Amniotic epithelial cell (primary cell): ENCODE measurements at regions not wholly inside any gene's neighbourhood (a gene's known extent, or its start where the extent isn't known, plus 50 kb on each side); places are given as distances from the start of the nearest gene placed in this dataset.
A peak's percentile ranks its signal among the peaks of the same experiment; 100 is the strongest.
"Not testable (repeated sequence)": the region's sequence is repeated elsewhere in the genome, so short reads cannot be mapped to it uniquely, and the experiment has no call there.

Experiments
- DNase-seq: peaks from one replicate; pipeline ENCODE4 v3.0.0-alpha.2; 2010; ENCODE audit warnings: low read depth

DNA sequence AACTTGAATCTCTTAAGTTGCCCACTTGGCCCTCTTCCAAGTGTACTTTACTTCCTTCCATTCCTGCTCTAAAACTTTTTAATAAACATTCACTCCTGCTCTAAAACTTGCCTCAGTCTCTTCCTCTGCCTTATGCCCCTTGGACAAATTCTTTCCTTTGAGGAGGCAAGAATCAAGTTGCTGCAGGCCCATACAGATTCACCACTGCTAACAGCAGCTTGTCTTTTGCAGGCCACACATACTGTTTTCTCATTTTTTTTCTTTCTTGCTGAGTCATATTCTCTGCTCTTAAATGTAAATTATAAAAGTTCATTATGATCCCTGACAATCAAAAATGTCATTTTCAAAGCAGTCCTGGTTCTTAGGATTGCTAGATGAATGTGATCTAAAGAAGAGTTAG is 1820.8 kb upstream of the FLRT2 start:
- DNase-seq: peak; percentile 3

DNA sequence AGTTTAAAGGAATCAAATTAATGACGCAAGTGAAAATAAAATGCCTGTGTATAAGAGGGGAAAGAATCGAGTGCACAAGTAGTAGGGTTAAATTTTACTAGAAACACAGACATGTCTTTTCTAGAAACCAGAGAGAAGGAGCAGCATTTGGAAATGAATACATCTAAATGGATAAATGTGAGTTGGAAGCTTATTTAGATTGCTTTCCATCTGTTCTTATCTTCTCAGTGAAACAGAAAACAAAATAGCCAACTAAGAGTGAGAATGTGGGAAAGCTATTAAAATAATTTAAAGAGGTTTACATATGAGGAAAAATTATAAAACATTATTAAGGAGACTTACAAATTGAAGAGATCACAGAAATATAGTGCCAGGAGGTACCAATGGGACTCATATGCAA is 1818.9 kb upstream of the FLRT2 start:
- no peak for DNase-seq

DNA sequence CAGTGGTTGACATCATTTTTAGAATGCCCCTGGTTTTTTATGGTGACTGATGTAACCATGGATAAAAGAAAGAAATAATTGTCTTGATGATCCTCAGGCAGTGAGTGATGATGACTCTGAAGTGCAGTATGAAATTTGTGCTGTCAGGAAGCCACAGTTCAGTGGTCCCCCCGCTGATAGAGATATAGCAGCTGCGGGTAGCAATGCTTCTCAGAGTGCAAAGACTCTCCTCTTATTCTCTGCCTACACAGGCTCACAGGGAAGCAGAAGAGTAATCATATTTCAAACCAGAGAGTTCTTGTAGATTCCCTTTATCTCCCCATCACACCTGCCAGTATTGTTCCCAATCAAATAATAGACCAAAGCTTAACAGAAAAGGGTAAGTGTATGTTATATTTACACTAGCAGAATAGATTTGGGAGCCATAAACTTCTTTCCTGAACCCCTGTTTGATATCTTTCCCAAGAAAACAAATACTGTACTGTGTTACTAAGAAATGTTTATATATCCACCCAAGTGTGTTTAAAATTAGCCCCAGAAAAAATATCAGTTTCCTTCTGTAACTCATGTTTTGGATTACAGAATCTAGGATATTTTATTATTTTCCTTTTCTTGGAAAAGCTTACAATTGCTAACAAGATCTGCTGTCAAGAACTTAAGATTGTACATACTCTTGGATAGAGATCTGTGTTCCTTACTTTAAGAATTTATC is 1817.4 kb upstream of the FLRT2 start:
- DNase-seq: no peak

DNA sequence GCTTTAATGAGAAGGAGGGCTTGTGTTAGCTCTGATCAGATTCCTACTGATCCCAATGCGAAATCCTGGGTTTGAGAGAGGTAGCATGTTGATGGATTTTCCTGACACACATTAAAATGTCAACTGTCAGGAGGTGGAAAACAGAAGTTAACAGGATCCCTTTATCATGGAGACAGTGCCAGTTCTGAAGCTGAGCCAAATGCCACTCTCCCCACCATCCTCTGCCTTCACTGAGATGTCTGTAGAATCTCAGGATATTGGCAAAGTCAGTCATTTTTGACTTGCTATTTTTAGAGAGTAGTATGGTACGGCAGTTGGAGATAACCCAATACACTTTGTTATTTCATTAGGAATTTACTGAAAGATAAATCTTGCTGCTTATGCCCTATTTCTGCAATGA is 1816.2 kb upstream of the FLRT2 start:
- no peak for DNase-seq

DNA sequence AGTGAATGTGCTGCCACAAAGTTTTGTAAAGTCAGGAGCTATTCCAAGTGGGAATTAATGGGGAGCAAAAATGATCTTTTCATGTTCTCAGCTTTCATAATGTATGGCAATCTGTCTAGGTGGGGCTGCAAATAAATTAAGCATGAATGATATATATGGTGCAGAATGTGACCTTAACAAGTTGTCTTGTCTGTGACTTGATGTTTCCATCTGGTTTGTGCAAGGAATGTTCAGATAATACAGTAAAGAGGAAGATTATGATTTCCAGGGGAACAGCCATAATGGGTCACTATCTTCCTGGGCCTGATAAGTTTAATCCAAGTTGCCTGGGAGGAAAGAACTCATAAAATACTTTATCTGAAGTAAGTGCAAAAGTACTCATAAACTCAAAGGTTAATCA is 1815.8 kb upstream of the FLRT2 start:
- DNase-seq: peak; percentile 91

DNA sequence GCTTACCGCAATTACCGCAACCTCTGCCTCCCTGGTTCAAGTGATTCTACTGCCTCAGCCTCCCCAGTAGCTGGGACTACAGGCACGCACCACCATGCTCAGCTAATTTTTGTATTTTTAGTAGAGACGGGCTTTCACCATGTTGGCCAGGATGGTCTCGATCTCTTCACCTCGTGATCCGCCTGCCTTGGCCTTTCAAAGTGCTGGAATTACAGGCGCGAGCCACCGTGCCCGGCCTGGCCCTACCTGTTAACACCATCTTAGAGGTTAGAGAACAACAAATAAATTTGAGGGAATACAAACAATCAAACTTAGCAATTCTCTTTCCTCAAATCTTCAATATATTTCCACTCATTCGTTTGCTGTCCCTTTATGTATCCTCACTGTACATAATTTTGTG is 1810.5 kb upstream of the FLRT2 start:
- not testable (repeated sequence) for DNase-seq

DNA sequence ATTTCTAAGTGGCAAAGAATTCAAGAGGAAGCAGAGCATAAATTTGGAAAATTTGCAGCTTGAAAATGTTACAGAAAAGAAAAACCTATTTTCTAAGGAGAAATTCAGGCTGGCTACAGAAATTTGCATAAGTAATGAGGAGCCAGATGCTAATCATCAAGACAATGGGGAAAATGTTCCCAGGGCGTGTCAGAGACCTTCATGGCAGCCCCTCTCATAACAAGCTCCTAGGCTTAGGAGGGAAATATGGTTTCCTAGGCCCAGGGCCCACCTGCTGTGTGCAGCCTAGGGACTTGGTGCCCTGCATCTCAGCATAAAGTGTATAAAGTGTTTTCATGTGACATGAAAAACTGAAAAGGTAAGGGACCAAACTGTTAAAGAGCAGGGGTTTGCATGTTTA is 1796.3 kb upstream of the FLRT2 start:
- DNase-seq: no peak

DNA sequence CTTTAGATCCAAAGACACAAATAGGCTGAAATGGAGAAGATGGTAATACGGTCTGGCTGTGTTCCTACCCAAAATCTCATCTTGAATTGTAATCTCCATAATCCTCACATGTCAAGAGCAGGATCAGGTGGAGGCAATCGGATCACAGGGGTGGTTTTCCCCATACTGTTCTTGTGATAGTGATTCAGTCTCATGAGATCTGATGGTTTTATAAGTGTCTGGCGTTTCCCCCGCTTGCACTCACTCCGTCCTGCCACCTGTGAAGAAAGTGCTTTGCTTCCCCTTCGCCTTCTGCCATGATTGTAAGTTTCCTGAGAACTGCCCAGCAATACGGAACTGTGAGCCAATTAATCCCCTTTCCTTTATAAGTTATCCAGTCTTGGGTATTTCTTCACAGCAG is 1795.5 kb upstream of the FLRT2 start:
- no peak for DNase-seq

DNA sequence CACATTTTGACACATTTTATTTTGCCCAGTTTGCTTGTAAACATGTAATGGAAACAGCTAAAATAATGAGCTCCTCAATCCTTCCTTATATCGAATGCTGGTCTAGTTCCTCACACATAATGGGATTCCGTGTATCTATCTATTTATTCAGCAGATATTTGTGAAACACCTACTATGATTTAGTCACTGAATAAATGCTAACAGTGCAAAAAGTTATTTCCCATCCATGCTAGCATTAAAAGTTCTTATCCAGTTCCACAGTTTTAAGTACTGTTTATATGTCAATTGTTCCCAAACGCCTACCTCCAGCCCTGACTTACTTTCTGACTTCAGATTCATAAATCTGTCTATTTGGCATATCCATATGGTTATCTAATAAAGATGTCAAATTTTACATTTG is 1788.7 kb upstream of the FLRT2 start:
- no peak for DNase-seq

DNA sequence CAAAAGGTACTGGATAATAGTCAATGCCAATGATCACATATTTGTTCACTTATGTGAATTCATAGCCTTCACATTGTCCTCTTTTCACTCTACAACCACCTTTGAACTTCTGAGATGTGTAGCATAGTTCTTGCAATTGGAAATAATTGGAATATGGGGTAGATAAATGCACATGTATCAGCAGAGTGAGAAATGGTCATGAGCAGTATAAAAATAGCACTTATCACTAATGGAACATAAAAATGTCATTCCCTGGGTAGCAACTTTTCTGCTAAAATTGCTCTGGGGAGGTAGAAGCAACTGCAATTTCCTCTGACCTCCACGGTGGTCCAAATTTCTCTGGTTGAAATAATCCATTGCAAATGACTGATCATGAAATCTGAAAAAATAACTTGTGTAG is 1785.7 kb upstream of the FLRT2 start:
- DNase-seq: no peak

DNA sequence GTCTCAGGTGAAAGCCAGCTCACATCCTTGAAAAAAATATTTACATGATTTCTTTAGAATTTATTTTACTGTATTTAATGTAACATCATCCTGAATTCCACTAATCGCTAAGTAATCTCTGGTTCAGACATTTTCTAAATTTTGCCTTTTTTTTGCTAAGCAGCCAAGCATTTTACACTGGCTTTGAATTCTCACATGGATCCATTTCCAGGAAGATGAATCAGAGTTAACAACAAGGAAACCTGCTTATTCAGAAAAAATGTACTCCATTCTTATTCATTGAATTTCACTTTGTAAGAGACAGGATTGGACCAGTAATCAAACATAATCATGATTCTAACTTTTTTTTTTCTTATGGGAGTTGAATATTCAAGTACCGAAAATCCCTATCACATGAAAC is 1785.1 kb upstream of the FLRT2 start:
- no peak for DNase-seq

DNA sequence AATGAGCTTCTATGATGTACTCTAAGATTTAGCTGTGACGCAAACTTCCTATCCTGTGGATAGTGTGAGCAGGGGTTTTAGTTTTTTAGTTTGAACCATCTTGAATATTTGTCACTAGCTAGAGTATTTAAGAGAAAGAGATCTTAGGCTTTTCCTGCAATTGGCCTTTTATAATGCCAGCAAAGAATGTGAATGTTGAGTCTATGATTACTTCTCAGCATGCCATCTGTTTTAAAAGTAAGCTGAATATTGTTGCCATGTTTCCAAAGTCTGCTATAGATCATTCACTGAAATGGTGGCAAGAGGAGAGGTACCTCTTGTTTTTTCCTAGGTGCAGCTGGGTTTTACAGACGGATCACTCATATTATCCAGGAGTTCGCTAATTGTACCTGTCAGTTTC is 1783.6 kb upstream of the FLRT2 start:
- no peak for DNase-seq

DNA sequence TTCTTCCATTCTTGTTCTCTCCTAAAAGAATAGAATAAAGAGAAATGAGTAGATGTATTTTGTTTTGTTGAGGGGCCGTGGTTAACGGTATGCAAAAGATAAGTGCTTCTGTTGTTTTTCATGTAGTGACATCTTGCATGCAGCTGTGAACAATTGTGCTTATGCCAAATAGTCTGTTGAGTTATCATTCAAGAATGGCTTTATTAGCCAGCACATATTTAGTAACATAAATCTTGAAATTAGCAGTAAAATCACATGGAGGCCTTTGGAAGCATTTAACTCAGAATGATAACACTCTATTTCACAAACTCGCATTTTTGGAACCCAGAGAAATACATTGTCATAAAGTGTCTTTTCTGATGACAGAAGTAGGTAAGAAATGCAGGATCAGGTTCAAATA is 1772.0 kb upstream of the FLRT2 start:
- peak; percentile 77 for DNase-seq

DNA sequence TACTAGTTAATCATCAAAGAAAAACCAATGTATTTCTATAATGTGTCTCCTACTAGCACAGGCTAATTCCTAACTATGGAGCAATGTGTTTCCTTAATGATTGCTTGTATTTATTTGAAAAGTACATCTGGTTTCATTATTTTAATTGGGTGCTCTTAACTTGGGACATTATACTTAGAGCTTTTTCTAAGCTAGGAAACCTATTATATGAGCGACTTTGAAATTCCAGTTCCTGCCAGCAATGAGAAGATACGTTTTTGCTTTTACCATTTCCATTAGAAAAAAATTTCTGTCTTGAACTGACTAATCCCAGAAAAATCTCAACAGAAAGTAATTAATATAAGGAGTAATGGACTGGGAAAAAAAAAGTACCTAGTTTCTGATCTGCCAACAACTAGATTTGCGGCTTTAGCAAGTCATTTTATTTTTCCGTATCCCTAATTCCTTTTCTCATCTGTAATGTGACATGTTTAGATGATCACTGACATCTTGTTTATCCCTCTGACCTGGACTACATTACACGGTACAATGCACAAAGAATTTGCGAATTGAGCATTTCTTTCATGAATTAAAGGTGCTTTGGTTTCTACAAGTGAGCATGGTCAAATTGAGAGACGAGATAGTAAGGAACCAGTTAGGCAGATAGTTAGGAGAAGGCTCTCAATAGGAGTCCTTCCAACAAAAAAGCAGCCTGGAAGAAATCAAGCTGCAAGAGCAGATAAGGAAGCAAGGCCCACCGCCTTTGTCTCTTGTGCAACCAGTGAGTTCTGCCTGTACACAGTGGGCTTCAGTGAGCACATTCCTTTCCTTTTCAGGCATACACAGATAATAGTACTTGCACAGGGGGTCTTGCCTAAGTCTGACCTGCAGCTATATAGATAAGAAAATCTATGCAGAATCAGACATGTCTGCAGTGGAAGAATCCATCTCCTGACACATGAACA is 1765.0 kb upstream of the FLRT2 start:
- peak; percentile 18 for DNase-seq

DNA sequence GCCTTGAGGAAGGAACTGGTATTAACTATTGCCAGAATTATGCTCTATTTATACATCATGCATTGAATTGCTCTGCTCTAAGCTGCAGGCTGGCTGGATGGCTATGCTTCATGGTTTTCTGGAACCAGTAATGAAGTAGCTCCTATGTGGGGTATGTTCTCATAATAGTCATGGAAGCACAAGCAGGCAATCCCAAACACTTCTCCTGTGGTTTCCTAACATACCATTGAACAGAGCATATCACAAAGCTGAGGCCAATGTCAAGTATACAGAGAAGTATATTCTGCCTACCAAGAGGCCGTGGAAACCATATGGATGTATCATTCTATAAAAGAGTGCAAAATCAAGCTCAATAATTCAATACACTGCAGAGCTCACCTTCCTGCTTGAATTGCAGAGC is 1752.4 kb upstream of the FLRT2 start:
- no peak for DNase-seq

DNA sequence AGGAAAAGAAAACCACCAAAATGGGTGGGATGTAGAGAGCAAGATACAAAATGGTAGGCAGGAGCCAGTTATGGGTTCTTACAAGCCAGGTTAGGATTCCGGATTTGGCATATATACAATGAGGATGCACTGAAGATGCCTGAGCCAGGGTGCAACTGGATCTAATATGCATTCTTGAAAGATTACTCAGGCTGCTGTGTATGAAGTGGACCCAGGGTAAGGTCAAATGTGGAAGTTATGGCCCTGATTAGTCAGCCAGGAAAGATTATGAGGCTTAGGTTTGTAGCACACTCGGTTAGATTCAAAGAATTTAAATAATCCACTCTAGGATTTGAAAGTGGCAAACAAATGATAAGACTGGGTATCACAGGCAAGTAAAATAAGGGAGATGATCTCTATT is 1750.7 kb upstream of the FLRT2 start:
- peak; percentile 95 for DNase-seq

DNA sequence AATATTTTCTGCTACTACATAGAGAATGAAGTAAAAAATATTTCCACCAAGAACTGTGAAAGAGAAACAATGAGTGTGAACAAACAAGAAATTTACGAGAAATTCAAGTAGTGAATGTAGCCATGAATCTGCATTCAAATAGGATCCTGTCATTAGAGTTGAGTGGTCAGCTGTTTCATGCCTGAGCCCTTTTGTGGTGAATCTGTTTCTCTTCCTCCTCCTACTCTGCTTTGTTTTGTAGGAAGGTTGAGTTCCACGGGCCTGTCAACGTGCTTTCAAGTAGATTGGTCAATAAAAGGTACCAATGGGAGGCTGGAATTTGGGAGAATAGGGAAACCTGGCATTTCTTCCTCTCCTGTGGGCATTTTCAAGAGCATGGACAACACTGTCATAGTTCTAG is 1749.6 kb upstream of the FLRT2 start:
- peak; percentile 59 for DNase-seq

DNA sequence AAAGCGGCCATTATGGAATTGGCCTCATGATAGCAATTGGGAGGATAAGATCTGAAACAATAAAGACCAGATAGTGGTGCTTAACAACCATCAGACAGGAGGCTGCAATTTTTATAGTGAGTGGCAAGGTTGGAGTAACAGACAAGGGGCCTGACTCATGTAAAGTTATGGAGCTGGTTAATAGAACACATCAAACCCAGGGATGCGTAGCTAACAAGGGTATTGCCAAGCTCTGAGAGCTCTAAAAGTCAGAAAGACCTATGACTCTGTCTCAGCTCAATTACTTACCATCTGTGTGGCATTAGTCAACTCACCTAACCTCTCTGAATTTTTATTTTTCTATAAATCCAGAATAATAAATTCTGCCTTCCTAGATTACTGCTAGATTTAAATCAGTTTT is 1731.5 kb upstream of the FLRT2 start:
- DNase-seq: no peak

DNA sequence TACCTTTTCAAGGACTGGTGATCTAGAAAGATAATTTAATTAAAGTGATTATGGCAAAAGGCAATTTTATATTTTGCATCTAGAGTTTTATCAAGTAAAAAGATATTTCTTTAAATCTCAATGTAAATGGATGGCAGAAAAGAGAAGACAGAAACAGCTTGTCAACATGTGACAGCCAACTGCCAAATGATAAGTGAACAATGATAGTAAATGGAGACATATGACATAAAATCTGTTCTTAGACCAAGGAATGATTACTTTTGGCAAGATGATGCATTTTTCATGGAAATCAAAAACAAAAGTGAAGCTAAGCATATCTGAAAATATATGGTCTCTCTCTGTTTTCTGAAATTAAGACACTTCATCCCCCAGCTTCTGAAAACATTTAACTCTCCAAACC is 1730.7 kb upstream of the FLRT2 start:
- DNase-seq: no peak

DNA sequence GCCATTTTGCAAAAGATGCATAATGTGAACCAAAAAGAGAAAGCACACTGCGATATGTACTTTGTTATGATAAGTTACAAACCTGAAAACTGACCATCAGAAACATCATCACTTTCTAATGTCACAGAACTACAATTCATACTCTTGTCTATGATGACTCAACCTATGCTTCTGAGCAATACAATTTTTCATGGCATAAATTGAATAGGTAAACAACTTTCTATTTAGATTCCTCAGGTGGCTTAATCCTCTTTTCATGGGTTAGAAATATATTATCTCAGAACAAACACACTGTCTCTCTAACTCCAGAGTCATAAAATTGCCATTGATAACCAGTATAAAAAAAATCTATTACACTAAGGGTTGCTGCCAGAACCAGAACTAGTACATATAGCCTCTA is 1715.0 kb upstream of the FLRT2 start:
- DNase-seq: no peak

DNA sequence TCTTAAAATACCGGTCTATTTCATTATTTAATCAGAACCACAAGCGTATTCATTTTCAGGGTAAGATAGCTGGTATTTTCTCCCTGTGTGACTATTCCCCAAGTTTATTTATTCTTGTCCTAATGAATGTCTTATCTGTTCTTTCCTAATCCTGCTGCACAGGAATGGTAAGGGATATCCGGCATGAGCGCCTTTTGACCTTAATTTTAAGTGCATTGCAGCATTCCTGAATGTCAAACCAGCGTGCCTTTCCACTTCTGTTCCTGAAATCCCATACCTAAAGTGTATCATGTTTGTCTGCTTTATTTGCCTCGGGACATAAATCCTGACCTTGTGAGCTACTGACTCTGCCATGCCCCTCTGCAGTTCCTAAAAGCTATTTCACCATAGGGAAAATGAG is 1713.2 kb upstream of the FLRT2 start:
- DNase-seq: peak; percentile 95

DNA sequence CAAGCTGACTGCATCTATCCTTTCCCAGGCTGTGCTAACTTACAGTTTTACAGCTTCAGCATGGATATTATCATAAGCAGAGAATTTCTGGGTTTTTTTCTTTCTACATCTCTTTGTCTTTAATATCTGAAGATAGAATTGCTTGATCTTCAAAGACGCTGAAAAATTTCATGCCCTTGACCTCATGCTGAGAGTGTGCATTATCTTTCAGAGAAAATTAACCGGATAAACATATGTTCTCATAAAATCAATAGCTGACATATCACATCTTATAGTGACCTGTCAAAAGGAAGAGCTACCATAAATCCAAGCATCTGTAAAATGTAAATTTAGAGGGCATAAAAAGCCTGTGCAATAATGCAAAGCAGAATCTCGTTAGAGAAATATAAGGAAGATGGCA is 1704.1 kb upstream of the FLRT2 start:
- DNase-seq: no peak

DNA sequence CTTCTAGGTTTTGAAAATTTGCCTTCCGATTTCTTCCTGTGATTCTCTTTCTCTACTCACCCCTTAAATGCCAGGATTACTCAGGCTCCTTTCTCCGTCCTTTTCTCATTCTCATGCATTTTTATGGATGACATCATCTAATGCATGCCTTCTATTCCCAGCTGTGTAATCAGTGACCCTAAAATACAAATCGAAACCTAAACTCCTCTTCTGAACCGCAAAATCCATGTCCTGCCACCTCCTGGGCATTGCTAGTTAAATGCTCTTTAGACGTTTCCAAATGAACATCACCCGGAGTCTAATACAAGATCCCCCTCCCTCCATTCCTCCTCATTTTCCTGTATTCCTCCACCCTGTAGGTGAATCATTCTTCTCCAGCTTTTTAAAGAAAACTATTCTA is 1703.1 kb upstream of the FLRT2 start:
- DNase-seq: no peak

DNA sequence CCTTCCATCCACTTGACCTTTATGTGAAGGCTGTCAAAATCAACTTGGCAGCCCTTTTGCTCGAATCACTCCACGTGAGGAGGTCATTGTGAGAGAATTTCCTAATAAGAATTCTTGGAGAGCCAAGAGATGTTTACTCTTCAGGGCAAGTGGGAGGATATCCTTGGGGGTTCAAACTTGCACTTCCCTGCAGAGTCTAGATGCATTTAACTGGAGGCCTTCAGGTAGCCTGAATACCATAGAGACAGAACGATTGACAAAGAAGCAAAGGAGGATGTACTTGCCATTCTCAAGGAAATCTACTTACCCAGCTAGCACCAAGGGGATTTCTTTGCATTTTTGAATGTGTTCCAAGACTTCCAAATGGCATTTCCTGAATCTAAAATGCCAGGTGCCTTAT is 1702.6 kb upstream of the FLRT2 start:
- DNase-seq: peak; percentile 40
